ENCODE measurements at regions not wholly inside any gene's neighbourhood (a gene's known extent, or its start where the extent isn't known, plus 50 kb on each side); places are given as distances from the start of the nearest gene placed in this dataset.

DNA sequence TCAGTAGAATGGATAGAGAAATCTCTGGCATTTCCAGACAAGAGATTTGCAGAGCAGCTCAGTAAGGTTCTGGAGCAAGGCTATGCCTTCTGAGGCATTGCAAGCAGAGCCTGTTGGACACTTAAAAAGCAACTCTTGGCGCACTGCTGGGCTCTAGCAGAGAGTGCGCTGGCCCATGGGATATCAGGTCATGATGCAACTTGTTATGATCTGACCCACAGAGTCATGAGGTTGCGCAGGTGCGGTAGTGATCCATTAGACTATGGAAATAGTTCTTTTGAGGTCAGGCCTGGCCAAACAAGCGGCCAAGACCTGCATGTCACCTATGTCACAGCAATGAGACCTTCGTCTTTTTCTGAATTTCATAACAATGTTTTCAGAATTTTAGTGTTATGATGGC, 168.6 kb downstream of the TMTC3 start:
- no peak for DNase-seq (ENCODE audit: low read depth)

DNA sequence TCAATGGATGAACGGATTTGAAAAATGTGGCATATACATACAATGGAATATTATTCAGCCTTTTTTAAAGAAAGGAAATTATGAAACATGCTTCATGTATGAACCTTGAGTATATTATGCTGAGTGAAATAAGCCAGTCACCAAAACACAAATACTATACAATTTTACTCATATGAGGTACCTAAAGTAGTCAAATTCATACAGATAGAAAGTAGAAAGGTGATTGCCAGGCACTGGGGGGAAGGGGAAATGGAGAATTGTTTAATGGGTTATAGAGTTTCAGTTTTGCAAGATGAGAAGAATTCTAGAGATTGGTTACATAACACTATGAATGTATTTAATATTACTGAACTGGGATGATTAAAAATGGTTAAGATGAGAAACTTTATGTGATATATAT, 171.4 kb downstream of the TMTC3 start:
- no peak for DNase-seq (ENCODE audit: low read depth)

DNA sequence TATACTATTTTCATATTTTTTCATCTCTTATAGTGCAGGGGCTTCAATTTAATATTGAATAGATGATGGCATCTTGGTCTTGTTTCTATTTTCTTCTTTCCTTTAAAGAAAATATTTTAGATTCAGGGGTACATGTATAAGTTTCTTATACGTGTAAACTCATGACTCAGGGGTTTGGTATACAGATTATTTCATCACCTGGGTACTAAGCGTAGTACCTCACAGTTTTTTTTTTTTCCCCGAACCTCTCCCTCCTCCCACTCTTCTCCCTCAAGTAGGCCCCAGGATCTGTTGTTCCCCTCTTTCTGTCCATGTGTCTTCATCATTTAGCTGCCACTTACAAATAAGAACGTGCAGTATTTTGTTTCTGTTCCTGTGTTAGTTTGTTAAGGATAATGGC, 172.6 kb downstream of the TMTC3 start:
- DNase-seq (ENCODE audit: low read depth): no peak

DNA sequence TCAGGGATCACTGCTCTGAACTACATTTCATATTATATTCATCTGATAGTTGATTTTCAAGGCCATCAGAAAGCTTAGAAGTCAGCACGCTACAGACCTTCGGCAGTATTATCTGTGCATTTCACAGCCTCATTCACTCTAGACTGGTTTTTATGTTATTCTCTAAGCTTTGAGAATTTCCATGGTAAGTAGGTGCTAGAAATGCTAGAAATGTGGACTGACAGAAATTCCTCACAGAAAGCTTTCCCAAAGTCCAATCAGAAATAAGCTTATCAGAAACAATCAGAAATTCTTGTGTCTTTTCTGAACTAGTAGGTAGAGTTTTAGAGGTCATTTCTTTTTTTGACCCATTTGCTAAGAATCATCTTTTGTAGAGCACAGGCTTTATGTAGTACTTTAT, 176.6 kb downstream of the TMTC3 start:
- no peak for DNase-seq (ENCODE audit: low read depth)

DNA sequence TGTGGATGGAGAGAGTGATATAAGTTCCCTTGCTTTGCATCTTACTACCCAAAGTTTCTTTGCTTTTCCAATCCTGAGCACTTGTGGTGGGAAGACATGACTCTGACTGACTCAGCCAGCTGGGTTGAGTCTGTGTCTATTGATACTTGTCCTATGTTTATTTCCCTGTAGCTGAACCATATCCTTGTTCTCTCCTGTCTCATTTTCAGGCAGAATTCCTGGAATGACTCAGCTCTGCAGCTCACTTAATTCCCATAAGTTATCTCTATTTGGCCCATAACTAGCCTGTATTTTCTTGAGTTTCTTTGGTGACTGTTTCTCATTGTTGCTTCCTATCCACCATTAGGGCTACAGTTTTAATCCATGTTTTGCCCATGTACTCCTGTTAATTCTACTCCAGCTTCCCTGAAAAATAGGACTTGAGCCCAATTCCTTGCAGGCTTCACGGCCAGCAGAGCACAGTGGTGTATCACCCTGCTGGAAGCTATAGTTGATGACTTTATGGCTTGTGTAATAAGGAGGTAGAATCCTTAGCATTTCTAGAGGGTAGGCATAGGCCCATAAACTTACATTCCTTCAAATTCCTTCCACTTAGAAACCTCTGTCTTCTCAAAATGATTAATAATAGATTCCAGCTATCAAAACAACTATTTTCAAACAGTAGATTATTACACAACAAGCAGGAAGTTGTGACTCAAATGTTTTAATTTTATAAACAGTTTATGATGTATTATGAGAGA, 183.1 kb downstream of the TMTC3 start:
- DNase-seq (ENCODE audit: low read depth): peak; percentile 59

DNA sequence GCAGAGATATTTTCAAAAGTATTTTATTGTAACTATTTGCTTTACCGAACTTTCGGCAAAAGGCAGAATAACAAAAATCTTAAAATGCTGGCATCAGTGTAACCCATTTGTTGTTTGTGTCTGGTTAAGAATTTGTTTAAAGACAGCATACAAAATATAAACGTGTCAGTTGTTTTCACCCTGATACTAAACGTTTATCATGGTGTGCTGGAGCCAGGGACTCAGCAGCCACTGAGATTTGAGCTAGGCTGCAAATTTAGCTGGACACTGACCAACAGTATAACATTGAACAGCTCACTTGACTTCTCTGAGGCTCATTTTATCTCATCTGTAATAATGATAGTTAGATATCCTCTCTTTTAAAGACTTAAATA, 183.7 kb downstream of the TMTC3 start:
- no peak for DNase-seq (ENCODE audit: low read depth)

DNA sequence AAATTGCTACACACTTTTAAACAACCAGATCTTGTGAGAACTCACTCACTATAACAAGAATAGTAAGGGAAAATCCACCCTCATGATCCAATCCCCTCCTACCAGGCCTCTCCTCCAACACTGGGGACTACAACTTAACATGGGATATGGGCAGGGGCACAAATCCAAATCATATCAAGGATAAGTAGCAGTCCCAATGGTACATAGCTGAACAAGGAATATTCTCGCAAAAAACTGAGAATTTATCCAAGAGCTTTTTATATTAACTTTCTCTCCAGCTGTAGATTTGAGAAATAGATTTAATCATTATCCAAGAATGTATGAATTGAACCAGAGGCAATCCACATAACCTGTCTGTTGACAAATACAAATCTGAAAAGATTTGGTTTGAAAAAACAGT, 185.2 kb downstream of the TMTC3 start:
- no peak for DNase-seq (ENCODE audit: low read depth)

DNA sequence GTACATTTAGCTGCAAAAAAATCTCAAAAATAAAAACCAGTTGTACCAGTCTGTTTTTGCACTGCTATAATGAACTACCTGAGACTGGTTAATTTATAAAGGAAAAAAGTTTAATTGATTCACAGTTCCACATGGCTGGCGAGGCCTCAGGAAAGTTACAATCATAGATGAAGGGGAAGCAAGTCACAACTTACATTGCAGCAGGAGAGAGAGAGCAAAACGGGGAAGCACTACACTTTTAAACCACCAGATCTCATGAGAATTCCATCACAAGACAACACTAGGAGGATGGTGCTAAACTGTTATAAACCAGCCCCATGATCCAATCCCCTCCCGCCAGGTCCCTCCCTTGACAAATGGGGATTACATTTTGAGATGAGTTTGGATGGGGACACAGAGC, 186.0 kb downstream of the TMTC3 start:
- DNase-seq (ENCODE audit: low read depth): no peak

DNA sequence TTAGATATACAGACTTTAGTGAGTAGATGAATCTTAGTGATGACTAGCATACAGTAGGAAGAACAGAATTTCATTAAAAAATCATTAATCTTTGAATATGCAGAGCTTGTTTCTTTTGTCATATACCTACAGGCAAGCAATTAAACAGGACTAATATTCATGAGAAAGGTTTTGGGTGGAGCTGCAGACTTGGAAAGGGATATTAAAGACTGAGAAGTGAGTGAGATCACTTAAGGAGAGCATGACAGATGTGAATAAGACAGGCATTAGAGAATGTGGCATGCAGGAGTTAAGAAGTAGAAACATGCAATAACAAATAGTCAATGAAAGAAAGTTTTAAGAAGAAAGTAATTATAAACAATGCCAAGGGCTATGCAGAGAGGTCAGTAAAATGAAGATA, 187.7 kb downstream of the TMTC3 start:
- no peak for DNase-seq (ENCODE audit: low read depth)

DNA sequence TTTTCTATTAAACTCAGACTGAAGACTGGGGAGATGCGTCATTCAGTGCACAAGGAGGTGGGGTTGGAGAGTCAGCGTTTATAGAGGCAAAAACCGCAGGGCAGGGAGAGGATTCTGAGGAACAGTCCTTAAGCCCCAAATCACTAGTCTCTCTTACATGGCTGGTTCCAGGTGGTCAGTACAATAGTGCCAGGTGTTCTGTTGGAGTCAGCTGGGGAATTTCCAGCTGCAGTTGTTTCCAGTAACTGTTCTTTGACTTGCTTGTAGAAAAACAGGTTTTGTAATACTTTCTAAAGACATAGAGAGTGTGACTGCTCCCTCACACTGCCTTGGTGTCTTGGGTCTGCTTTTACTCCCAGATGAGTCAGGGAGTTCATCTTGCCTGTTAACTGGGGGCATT, 192.2 kb downstream of the TMTC3 start:
- DNase-seq (ENCODE audit: low read depth): no peak

DNA sequence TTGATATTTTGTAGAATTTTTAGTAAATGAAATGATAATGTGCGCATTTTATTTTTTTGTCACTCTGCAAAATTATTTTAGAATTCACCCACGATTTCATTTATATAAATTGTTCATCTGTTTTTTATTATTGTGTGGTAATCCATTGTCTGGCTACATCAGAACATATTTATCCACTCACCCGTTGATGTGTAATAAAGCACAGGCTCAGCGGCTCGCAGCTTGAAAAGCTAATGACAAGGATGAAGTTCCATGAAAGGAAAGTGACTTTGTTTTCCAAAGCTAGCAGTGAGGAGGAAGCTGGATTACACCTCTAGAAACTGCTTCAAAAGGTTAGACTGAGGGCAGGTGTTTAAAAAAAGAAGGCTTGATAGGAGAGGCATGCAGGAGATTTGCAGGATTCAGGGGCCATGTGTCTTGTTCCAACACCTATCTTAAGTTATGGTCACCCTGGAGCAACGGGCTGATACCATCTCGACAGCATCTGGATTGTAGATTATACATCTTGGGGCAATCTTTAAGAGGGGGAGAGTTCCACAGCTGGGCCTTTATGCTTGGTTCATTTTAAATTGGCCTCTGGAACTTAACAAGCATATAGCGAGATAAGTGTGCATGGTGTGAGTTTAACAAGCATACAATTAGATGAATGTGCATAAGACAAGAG, 194.1 kb downstream of the TMTC3 start:
- no peak for DNase-seq (ENCODE audit: low read depth)

DNA sequence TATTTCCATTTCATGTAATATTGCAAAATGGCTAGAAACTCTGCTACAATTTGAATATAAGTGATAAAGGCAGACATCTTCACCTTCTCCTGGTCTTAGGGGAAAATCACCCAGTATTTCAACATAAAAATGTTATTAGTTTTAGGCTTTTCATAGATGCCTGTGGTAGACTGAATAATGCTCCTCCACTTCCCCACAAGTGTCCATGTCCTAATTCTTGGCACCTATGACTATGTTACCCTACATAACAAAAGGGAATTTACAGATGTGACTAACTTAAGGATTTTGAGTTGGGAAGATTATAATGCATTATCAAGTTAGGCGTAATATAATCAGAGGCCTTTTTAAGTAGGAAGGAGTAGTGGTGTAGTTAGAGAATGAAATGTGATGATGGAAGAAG, 196.4 kb downstream of the TMTC3 start:
- no peak for DNase-seq (ENCODE audit: low read depth)

DNA sequence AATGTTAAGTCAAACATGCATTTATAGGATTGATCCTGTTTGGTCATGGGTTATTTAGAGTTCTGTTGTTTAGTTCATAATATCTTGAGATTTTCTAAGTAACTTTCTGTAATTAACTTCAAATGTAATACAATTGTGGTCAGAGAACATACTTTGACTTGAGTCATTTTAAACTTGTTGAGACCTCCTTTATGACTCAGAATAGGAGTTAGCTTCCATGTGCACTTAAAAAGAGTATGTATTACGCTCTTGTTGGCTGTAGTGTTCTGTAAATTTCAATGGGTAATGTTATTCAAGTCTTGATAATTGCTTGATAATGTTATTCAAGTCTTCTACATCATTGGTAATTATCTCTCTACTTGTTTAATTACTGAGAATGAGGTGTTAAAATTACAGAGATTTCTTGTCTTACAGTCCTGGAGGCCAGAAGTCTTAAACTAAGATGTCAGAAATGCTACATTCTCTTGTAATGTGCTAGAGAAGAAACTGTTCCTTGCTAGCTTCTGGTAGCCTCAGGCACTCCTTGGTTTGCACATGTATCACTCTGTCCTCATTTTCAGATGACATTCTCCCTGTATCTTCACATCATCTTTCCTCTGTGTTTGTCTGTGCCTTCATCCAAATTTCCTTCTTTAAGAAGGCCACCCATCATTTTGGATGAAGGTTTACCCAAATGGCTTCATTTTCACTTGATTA, 197.3 kb downstream of the TMTC3 start:
- no peak for DNase-seq (ENCODE audit: low read depth)

DNA sequence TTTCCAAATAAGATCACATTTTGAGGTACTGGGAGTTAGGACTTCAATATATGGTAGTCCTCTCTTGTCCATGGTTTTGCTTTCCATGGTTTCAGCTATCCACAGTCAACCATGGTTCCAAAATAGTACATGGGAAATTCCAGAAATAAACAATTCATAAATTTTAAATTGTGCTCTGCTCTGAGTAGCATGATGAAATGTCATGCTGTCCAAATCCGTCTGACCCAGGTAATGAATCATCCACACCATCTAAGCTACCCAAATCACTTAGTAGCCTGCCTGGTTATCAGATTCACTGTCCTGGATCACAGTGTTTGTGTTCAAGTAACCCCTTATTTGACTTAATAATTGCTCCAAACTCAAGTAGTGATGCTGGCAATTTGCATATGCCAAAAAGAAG, 197.9 kb downstream of the TMTC3 start:
- no peak for DNase-seq (ENCODE audit: low read depth)

DNA sequence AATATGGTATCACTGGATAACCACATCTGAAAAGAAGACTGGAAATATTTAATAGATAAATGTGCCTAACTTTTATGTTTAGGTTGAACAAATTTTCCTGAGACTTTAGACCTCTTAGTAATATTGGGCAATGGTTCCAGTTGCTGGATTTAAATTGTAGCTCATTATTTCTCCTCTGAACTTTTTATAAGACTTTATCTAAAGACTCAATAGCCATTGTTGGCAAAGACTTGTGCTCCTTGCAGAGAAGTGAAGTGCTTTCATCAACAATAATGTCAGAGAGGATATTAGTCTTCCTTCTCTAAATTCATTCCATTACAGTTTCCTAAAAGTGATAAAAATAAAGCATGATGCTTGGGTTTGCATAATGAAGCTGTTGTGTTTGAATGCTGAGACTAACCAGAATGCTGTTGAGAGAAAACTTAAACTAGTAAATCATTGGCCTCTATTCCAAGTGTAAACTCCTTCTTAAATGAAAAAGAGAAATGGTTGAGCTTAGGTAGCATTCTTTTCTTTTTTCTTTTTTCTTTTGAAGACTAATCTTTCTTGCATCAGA, 200.2 kb downstream of the TMTC3 start:
- no peak for DNase-seq (ENCODE audit: low read depth)

DNA sequence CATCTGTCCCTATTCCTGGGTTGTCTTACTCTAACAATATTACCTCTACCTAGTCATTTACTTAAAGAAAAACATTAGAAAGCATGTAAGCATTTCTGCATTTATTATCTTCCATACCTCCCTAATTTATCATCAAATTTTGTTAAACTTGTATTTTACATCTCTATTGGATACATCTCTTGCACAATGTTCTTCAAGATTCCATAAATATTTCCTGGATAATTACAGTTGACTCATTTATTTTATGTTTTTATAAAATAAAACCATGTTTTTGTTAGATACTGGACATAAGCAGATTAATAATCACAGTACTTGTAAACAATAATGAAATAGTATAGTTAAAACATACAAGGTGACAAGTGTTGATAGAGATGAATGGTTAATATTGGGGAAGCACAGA, 209.0 kb downstream of the TMTC3 start:
- no peak for DNase-seq (ENCODE audit: low read depth)

DNA sequence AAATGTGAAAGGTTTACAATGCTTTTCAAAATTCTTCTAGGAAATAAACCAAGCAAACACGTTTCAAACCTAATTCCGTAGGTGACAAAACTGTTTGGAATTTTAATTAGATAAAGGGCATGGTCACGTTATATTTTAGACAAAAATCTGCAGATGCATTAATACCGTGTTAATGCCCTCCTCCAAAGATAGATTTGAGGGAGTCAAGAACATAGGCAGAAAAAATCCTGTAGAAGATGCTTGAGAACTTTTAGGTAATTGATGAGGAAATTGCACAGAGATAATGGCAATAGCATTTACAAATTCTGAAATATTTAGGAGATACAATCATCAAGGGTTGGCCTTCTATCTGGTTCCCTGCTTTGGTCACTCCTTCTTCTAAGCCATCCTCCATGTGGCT, 212.6 kb downstream of the TMTC3 start:
- no peak for DNase-seq (ENCODE audit: low read depth)

DNA sequence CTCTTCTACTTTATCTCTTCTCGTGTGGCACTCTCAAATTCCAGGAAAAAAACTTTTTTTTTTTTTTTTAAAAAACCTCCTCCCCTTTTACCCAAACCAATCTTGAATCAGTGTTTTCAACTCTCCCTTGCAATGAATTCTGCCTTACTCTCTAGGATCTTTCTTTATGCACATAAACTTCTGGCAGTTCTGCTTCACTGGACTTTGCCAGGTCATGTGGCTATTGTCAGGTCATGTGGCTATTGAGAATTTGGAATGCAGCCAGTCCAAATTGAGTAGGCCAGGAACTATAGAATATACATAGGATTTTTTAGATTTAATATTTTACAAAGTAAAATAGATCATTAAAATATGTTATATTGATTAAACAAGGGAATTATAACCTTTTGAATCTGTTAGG, 218.2 kb downstream of the TMTC3 start:
- no peak for DNase-seq (ENCODE audit: low read depth)

DNA sequence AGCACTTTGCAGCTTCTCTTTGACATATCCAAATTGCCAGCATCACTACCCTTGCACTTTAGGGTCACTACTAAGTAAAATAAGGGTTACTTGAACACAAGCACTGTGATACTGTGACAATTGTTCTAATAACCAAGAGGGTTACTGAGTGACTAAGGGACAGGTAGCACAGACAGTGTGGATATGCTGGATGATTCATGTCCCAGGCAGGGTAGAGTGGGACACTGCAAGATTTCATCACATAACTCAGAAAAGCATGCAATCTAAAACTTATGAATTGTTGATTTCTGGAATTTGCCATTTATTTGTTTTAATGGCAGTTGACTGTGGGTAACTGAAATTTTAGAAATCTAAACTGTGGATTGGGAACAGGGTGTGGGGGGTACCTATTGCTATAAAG, 218.8 kb downstream of the KITLG start:
- DNase-seq (ENCODE audit: low read depth): no peak

DNA sequence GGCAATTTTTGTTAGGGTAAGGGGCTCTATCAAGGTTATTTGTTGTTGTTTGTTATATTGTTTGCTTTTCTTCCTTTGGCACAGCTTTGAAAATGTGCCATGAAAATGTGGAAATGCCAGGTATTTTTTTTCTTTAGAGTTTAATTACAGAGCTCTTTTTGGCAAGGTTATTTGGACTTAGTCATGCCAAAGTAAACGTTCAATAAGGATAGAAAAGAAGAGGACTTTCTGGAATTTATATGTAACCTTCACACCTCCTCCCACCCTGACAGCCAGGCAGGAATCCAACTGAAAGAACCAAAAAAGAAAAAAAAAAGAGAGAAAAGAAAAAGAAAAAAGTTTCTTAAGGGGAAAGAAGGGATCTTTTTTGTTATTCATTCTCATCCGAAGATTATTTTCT, 217.8 kb downstream of the KITLG start:
- no peak for DNase-seq (ENCODE audit: low read depth)

DNA sequence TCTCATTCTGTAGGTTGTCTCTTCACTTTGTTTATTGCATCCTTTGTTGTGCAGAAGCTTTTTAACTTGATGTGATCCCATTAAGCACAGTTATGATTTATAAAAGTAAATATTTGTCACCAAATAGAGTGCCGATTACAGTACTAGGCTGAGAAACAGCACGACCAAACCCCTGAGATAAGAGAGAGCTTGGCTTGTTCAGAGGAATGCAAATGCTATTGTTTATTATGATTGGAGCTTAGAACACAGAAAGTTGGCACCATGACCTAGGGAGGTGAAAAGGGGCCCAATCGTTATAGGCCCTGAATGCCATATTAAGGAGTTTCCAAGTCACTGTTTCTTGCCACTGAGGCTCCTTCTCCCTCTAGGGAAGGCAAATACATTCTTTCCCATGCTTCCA, 214.9 kb downstream of the KITLG start:
- no peak for DNase-seq (ENCODE audit: low read depth)

DNA sequence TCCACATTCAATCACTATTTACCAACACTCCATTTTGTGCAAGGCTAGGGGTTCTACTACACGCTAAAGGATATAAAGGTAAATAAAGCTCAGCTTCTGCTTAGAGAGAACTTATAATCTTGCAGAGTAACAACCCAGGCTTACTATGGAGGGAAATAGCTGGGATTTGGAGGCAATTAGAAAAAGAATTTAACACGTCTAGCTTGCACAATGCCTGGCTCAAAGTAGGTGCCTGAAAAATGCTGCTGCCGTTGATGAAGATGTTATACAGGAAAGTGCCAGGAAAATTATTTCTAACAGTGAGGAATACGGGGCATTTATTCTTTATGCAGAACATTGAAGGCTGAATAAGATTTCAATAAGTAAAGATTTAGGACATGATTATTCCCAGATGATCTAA, 214.2 kb downstream of the KITLG start:
- DNase-seq (ENCODE audit: low read depth): no peak

DNA sequence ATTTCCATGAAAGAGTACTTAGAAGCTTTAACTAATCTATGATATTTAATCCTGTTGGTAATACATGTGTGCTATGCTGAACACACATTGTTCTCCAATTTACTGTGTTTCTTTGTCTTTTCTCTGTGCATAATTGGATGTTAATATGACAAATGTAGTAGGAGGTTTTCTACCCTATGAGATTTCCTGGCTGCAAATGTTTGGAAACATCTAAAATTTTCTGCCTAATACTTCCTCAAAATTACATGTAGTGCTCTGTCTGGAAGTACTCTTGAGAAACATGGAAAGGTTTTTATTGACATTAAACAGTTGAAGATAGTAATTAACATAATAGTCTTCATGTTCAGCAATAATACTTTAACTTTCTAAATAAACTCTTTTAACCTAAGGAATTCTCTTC, 213.0 kb downstream of the KITLG start:
- no peak for DNase-seq (ENCODE audit: low read depth)

All from forelimb muscle (tissue), 1 donor.